Ascending aorta (tissue), 2 donors: ENCODE measurements at regions not wholly inside any gene's neighbourhood (a gene's known extent, or its start where the extent isn't known, plus 50 kb on each side); places are given as distances from the start of the nearest gene placed in this dataset.

ENCODE experiments used
- DNase-seq, 2 donors: peaks; one replicate each; pipeline ENCODE4 v3.0.0-alpha.2; 2019; ENCODE audit warnings: low spot score in 2 of 2
- H3K27ac ChIP-seq, 2 donors: fragments of 200-600 bp; sonication (generic); one replicate each; pipeline ENCODE4 v1.5.1; 2016 to 2017; ENCODE audit warnings: mild to moderate bottlenecking in 1 of 2
- H3K27me3 ChIP-seq: fragments of 200-600 bp; sonication (generic); one replicate; pipeline ENCODE4 v1.5.1; 2017
- H3K36me3 ChIP-seq, 2 donors: fragments of 200-600 bp; sonication (generic); one replicate each; pipeline ENCODE4 v1.5.1; 2016
- H3K4me1 ChIP-seq, 2 donors: fragments of 200-600 bp; sonication (generic); one replicate each; pipeline ENCODE4 v1.5.1; 2016 to 2017; ENCODE audit warnings: mild to moderate bottlenecking in 1 of 2
- H3K4me3 ChIP-seq, 2 donors: fragments of 200-600 bp; sonication (generic); one replicate each; pipeline ENCODE4 v1.5.1; 2016 to 2017; ENCODE audit warnings: mild to moderate bottlenecking in 1 of 2
- H3K9me3 ChIP-seq, 2 donors: fragments of 200-600 bp; sonication (generic); one replicate each; pipeline ENCODE4 v1.5.1; 2016
- intact Hi-C: fragments of 100-400 bp; cut with DNase I; formaldehyde crosslinking; loops from one replicate; pipeline ENCODE4 v1.15.1; 2023
- TF ChIP-seq, protein P1 (sequence below), 3 experiments: fragments of 200-600 bp in 2 of 3; fragments of 450-650 bp in 1 of 3; sonication (generic) in 2 of 3; IDR thresholded peaks; one replicate each; pipeline ENCODE4 v1.5.1; 2016 to 2019; ENCODE audit warnings: antibody characterized with exemption in 3 of 3, mild to moderate bottlenecking in 1 of 3, moderate library complexity in 1 of 3

DNA sequence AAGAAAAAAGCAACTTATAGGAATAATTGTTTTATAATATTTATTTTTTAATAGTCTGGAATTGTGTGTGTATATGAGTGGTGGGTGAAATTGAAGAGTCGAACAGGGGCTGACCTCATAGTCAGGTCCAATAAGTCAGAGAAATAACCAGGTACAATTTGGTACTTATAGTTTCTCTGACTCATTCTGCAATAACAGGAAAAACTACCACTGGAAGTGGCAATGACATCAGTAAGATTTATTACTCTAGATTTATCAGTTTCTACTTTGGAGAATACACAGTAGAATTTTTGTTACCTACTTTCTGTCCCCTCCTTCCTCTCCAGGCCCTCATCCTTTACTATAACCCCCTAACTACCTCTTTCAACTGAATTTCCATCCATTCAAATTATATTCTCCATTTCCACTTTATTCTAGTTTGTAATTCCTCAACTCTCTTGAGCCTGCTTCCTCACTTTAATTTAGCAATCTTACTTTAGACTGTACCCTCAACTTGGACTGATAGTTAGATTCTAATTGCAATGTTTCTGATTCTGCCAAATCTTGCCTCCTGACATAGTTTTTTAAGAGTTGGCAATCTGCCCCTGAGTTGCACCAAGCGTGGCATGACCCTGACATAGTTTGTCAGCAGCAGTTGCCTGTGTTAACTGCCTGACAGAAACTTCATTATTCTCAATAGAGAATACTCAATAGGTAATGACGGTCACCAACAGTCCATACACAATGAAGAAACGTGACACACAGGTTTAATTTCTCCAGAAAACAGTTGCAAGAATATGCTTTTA is 475.3 kb upstream of the RIOK2 start:
- intact Hi-C loops: no loop called here
- H3K4me3 ChIP-seq: no peak overlapping the region
- no peaks in the 10 kb centered on the region for H3K4me1 ChIP-seq
- TF ChIP-seq, protein P1, sequence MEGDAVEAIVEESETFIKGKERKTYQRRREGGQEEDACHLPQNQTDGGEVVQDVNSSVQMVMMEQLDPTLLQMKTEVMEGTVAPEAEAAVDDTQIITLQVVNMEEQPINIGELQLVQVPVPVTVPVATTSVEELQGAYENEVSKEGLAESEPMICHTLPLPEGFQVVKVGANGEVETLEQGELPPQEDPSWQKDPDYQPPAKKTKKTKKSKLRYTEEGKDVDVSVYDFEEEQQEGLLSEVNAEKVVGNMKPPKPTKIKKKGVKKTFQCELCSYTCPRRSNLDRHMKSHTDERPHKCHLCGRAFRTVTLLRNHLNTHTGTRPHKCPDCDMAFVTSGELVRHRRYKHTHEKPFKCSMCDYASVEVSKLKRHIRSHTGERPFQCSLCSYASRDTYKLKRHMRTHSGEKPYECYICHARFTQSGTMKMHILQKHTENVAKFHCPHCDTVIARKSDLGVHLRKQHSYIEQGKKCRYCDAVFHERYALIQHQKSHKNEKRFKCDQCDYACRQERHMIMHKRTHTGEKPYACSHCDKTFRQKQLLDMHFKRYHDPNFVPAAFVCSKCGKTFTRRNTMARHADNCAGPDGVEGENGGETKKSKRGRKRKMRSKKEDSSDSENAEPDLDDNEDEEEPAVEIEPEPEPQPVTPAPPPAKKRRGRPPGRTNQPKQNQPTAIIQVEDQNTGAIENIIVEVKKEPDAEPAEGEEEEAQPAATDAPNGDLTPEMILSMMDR (IDR thresholded peaks at IDR 0.05): no peak
- no peaks in the 10 kb centered on the region for H3K9me3 ChIP-seq
- no peaks in the 10 kb centered on the region for H3K36me3 ChIP-seq
- no peak overlapping the region for H3K27ac ChIP-seq
- DNase-seq: no peak
- no peaks in the 10 kb centered on the region for H3K27me3 ChIP-seq

DNA sequence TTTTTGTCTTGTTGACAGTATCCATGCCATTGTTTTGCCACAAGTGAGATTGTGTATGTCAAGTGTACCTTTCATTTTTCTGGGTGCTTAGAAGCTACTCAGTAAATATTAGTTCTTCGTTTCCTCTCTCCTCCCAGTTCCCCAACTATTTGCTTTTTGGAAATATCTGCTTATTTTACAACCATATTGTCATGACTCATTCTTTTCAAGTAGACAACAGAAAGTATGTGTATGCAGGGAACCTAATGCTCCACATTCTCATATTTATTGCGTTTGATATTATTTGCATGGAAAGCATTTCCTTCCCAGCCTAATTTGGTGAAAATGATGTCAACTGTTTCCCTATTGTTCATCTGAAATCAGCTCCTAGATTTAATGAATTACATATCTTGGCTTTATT is 483.7 kb upstream of the RIOK2 start:
- no peak overlapping the region for H3K27ac ChIP-seq
- TF ChIP-seq, protein P1 (IDR thresholded peaks at IDR 0.05): no peak
- no peak overlapping the region for H3K4me3 ChIP-seq
- no peaks in the 10 kb centered on the region for H3K4me1 ChIP-seq
- intact Hi-C loops: no loop called here
- H3K9me3 ChIP-seq: no peaks in the 10 kb centered on the region
- no peak for DNase-seq
- H3K36me3 ChIP-seq: no peaks in the 10 kb centered on the region
- no peaks in the 10 kb centered on the region for H3K27me3 ChIP-seq

DNA sequence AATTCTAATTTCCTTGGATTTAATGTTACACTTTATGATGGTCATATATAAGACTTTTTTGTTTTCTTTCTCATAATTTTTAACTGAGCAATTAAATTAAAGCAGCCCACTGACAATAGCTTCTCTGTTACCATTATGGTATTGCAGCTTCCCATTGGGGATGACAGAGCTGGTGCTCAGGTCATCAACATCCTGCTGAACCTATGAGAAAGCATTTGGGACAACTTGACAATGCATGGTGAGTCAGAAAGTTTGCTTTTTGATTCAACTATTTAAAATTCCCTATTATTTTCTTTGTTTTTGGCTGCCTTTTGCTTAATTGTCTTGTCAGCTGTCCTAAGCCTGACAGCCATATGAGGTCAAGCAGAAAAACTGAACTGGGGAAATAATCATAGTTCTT is 487.4 kb upstream of the RIOK2 start:
- intact Hi-C loops: no loop called here
- H3K4me3 ChIP-seq: no peak overlapping the region
- DNase-seq: no peak
- no peaks in the 10 kb centered on the region for H3K27me3 ChIP-seq
- H3K27ac ChIP-seq: no peak overlapping the region
- no peaks in the 10 kb centered on the region for H3K36me3 ChIP-seq
- H3K9me3 ChIP-seq: no peaks in the 10 kb centered on the region
- TF ChIP-seq, protein P1 (IDR thresholded peaks at IDR 0.05): no peak
- H3K4me1 ChIP-seq: no peaks in the 10 kb centered on the region

DNA sequence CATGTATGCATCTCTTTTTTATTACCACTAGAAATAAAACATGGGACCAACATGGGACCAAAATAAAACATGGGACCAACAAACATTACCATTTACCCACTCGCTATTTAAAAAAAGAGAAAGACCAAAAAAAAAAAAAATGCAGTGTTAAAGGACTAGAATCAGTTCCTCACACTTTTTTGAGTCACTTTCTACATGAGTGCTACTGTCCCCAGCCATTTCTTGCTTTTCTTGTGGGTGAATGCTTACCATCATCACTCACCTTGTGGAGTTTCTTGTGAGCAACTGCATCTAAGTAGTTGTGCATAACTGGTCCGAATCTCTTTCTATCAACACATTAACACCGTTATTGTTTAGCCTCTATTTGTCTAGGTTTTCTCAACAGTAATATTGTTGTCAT is 493.6 kb upstream of the RIOK2 start:
- intact Hi-C loops: no loop called here
- H3K4me1 ChIP-seq: no peaks in the 10 kb centered on the region
- H3K27me3 ChIP-seq: no peaks in the 10 kb centered on the region
- H3K27ac ChIP-seq: no peak overlapping the region
- DNase-seq: no peak
- H3K9me3 ChIP-seq: no peaks in the 10 kb centered on the region
- TF ChIP-seq, protein P1 (IDR thresholded peaks at IDR 0.05): no peak
- H3K36me3 ChIP-seq: no peaks in the 10 kb centered on the region
- H3K4me3 ChIP-seq: no peak overlapping the region

DNA sequence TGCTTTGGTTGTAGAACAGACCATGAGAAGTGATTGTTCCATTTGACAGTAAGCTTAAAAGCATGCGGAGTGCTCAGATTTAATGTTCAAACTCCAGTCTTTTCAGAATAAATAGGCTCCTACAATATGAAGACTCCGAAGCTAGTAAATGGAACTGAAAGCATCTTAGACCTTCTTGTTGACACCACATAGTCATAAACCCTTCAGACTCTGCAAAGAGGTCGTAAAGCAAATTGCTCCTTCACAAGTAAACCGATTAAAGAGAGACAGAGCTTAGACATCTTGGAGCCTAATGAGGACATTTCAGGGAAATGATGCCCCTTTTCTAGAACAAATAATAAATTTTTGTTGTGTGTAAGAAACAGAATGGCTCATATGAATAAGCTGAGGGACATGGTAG is 511.0 kb upstream of the RIOK2 start:
- TF ChIP-seq, protein P1 (IDR thresholded peaks at IDR 0.05): no peak
- DNase-seq: no peak
- Histone ChIP-seq H3K4me3 (no peak overlapping the region), H3K27ac (no peak overlapping the region), H3K27me3 (no peaks in the 10 kb centered on the region), H3K9me3 (no peaks in the 10 kb centered on the region), H3K4me1 (no peaks in the 10 kb centered on the region), H3K36me3 (no peaks in the 10 kb centered on the region)
- intact Hi-C loops: no loop called here

DNA sequence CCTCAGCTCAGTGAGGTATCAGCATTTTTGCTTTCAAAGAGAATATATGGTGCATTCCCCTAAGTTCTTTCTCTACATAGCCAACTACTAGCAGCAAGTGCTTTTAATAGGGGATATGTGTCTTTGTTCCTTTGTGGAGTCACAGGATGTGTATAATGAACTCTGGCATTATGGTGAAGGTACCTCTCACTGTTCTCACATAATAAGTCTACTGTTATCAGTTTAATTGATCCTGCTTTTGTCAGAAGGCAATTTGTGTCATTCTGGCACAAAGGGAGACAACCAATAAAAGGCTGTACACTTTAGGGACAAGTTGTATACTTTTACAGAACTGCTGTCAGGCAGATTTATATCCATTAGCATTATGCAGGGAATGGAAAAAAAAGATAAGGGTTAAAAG is 531.4 kb upstream of the RIOK2 start:
- no peak for DNase-seq
- intact Hi-C loops: no loop called here
- H3K36me3 ChIP-seq: no peaks in the 10 kb centered on the region
- H3K27me3 ChIP-seq: no peaks in the 10 kb centered on the region
- H3K4me3 ChIP-seq: no peak overlapping the region
- H3K9me3 ChIP-seq: no peaks in the 10 kb centered on the region
- H3K4me1 ChIP-seq: no peaks in the 10 kb centered on the region
- TF ChIP-seq, protein P1 (IDR thresholded peaks at IDR 0.05): no peak
- H3K27ac ChIP-seq: no peak overlapping the region
